Ovary (tissue), 7 donors: ENCODE measurements at regions not wholly inside any gene's neighbourhood (a gene's known extent, or its start where the extent isn't known, plus 50 kb on each side); places are given as distances from the start of the nearest gene placed in this dataset.

Source experiments
- DNase-seq, 5 donors: peaks; one replicate each; pipeline ENCODE4 v3.0.0-alpha.2; 2019 to 2020
- H3K27ac ChIP-seq, 2 donors: fragments of 200-600 bp; one replicate each; pipeline versions ENCODE4 v1.5.1 to v1.8.0; 2019 to 2022
- H3K27me3 ChIP-seq: fragments of 200-600 bp; one replicate; pipeline ENCODE4 v1.8.0; 2022
- H3K36me3 ChIP-seq: fragments of 200-600 bp; sonication (generic); one replicate; pipeline ENCODE4 v1.5.1; 2019
- H3K4me1 ChIP-seq: one replicate; pipeline ENCODE4 v1.8.1; 2013; ENCODE audit warnings: mild to moderate bottlenecking, moderate library complexity; ENCODE audit not compliant: insufficient read depth
- H3K4me3 ChIP-seq: fragments of 200-600 bp; sonication (generic); one replicate; pipeline ENCODE4 v1.5.1; 2017
- H3K9me3 ChIP-seq, 2 donors: fragments of 200-600 bp in 1 of 2; sonication (generic) in 1 of 2; one replicate each; pipeline versions ENCODE4 v1.5.1 to v1.8.1; 2013 to 2019; ENCODE audit warnings: mild to moderate bottlenecking in 1 of 2, moderate library complexity in 1 of 2
- EP300 ChIP-seq: sonication (generic); formaldehyde crosslinking; IDR thresholded peaks from one replicate; pipeline ENCODE4 v1.6.1; 2017; ENCODE audit warnings: antibody characterized with exemption
- POLR2A ChIP-seq: fragments of 450-650 bp; IDR thresholded peaks from one replicate; pipeline ENCODE4 v1.6.1; 2017; ENCODE audit warnings: antibody characterized with exemption, mild to moderate bottlenecking, moderate library complexity
- WGBS, 3 donors: extraction: QIAGEN DNeasy Blood & Tissue Kit in 1 of 3; methylation state at CpG; one replicate each; pipeline versions ENCODE4 v1.1.5 to v1.1.7; 2013 to 2017; 5-methylcytosine and 5-hydroxymethylcytosine counted together
- intact Hi-C, 4 donors: fragments of 100-400 bp; cut with DNase I; formaldehyde crosslinking; loops; one replicate each; pipeline versions ENCODE4 v1.11.0 to v1.15.1; 2022 to 2023
- TF ChIP-seq, protein P1 (sequence below), 3 donors: fragments of 450-650 bp in 2 of 3; fragments of 200-600 bp in 1 of 3; IDR thresholded peaks; one replicate each; pipeline versions ENCODE4 v1.5.1 to v1.8.0; 2016 to 2022; ENCODE audit warnings: antibody characterized with exemption in 3 of 3, mild to moderate bottlenecking in 1 of 3
- donor health status: DM: no; HTN: no; CAD: no; lungs with moderate emphysema.
- donor health status: DM: no; HTN: no; CAD: no.
- donor health status: Bipolar disorder and iron deficiency.
- donor health status: DM: no; HTN: no; CAD: no.
- donor health status: DM: yes; HTN: yes; CAD: no.

DNA sequence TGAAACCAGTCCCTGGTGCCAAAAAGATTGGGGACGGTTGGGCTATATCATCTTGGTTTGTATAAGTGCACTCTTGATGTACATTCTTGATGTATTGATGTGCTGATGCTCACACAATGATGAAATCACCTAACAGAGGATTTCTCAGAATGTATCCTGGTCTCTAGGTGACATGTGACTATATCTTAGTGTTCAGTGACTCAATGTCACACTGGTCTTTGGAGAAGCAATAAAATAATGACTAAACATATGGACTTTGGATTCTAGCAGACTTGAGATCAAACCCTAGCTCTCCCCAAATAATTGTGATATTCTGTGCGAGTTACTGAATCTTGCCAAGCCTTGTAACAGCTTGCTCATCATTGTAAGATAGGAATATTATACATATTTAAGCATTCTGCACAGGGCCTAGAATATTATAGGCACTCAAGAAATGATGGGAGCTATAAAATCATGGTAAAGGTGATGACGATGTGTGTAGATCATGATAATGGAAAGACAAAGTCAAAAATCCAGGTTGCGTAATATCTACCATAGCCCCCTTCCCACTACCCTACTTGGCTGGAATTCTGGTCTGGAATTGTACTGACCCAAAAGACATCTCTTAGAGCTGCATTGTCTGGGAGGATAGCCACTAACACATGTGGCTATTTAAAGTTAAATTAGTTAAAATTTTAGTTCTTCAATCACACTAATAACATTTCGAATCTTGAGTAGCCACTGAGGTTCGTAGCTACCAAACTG, 117.6 kb upstream of the PWP1 start:
- H3K27me3 ChIP-seq: no peaks in the 10 kb centered on the region
- H3K4me3 ChIP-seq: no peak overlapping the region
- H3K27ac ChIP-seq: no peak overlapping the region
- no peaks in the 10 kb centered on the region for H3K9me3 ChIP-seq
- no peaks in the 10 kb centered on the region for H3K36me3 ChIP-seq
- no peak for TF ChIP-seq EP300
- no peak for TF ChIP-seq POLR2A
- 87 to 90% (median 88%) methylated on average over 6 of the region's 6 CpGs for WGBS, 3 donors
- intact Hi-C loops: no loop called here
- H3K4me1 ChIP-seq: no peaks in the 10 kb centered on the region
- no peak for DNase-seq

DNA sequence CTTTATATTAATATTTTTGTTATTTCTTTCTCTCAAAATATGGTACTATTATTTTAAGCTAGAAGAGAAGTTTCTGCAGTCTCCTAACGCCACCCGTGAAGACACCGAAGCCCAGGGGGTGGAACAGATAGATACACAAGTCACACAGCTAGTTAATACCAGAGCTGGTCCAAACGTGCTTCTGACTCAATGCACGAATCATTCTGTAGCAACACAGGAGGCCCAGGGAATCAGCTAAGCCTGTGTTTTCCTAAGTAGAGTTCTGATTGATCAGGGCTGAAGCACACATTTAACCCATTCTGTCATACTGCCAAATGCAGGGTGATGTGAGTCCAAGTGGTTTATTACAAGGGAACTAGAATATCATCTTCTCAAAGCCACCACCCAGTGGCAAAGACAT, 116.9 kb upstream of the PWP1 start:
- intact Hi-C loops: no loop called here
- DNase-seq: no peak

DNA sequence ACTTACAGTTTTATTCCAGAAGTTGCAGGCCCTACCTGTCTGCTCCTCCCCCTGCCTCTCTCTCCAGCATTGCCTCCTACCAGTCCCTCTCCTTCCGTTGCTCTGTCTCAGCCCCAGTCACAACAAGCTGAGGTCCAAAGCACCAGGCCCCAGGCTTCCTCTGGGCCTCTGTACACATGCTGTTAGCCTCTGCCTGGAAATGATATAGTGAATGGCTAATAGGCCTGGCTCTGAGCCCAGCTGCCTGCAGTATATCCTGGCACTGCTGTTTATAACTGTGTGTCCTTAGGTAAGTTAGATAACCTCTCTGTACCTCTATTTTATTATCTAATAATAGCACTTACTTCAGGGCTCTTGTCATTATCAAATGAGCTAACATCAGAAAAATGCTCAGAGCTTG, 114.9 kb upstream of the PWP1 start:
- TF ChIP-seq, protein P1, sequence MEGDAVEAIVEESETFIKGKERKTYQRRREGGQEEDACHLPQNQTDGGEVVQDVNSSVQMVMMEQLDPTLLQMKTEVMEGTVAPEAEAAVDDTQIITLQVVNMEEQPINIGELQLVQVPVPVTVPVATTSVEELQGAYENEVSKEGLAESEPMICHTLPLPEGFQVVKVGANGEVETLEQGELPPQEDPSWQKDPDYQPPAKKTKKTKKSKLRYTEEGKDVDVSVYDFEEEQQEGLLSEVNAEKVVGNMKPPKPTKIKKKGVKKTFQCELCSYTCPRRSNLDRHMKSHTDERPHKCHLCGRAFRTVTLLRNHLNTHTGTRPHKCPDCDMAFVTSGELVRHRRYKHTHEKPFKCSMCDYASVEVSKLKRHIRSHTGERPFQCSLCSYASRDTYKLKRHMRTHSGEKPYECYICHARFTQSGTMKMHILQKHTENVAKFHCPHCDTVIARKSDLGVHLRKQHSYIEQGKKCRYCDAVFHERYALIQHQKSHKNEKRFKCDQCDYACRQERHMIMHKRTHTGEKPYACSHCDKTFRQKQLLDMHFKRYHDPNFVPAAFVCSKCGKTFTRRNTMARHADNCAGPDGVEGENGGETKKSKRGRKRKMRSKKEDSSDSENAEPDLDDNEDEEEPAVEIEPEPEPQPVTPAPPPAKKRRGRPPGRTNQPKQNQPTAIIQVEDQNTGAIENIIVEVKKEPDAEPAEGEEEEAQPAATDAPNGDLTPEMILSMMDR (IDR thresholded peaks at IDR 0.05): no peak
- TF ChIP-seq POLR2A (no peak), EP300 (no peak)
- DNase-seq: no peak
- WGBS, 3 donors: 15 to 23% (median 21%) methylated on average over 1 of the region's 1 CpG
- Histone ChIP-seq H3K4me3 (no peak overlapping the region), H3K27ac (no peak overlapping the region), H3K4me1 (no peaks in the 10 kb centered on the region), H3K36me3 (no peaks in the 10 kb centered on the region), H3K27me3 (no peaks in the 10 kb centered on the region), H3K9me3 (no peaks in the 10 kb centered on the region)
- intact Hi-C loops: no loop called here

More for the DNA sequence above, 116.9 kb upstream of the PWP1 start:
- no peak overlapping the region for H3K4me3 ChIP-seq
- no peaks in the 10 kb centered on the region for H3K36me3 ChIP-seq
- H3K4me1 ChIP-seq: no peaks in the 10 kb centered on the region
- 67 to 74% (median 72%) methylated on average over 5 of the region's 5 CpGs for WGBS, 3 donors
- H3K27me3 ChIP-seq: no peaks in the 10 kb centered on the region
- H3K9me3 ChIP-seq: no peaks in the 10 kb centered on the region
- no peak overlapping the region for H3K27ac ChIP-seq
- TF ChIP-seq EP300: no peak
- TF ChIP-seq, protein P1 (IDR thresholded peaks at IDR 0.05): no peak
- TF ChIP-seq POLR2A: no peak

DNA sequence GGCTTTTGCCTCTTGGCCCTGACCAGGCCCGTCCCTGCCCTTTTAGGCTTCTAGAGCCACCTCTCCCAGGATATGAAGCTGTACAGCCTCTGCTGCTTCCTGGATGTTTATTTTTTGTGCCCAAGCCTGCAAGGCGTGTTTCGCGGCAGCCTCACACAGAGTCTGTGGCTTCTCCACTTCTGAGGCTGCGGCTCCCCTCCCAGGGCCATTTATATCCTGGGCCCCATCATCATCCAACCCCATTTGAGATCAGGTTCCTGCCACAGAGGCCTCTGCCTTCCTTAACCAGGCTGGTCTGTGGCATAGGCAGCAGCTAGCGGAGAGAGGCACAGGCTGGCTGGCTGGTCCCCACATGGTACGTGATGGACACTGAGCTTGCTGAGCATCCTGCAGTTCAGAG, 114.1 kb upstream of the PWP1 start:
- Histone ChIP-seq H3K27me3 (no peaks in the 10 kb centered on the region), H3K4me3 (no peak overlapping the region), H3K4me1 (no peaks in the 10 kb centered on the region), H3K36me3 (no peaks in the 10 kb centered on the region), H3K9me3 (no peaks in the 10 kb centered on the region), H3K27ac (no peak overlapping the region)
- TF ChIP-seq POLR2A (no peak), EP300 (no peak)
- TF ChIP-seq, protein P1 (IDR thresholded peaks at IDR 0.05): no peak
- intact Hi-C loops: no loop called here
- WGBS, 3 donors: 75 to 89% (median 81%) methylated on average over 7 of the region's 7 CpGs
- no peak for DNase-seq

DNA sequence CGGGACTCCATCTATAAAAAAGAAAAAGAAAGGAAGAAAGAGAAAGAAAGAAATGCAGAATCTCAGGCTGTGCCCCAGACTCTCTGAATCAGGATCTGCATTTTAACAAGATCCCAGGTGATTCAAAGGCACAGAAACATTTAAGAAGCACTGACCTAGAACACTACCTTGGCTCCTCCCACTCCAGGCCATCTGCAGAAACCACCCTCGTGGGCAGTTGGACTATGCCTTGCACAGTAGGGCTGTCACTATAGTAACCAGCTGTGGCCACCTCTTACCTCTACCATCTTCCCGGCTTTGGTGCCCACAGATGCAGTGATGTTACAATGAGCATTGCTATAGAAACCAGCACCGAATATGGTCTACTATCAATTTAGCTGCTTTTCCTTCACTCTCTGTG, 110.9 kb upstream of the PWP1 start:
- intact Hi-C loops: no loop called here

More for the DNA sequence above, 110.9 kb upstream of the PWP1 start:
- H3K9me3 ChIP-seq: no peaks in the 10 kb centered on the region
- no peaks in the 10 kb centered on the region for H3K4me1 ChIP-seq
- H3K27ac ChIP-seq: no peak overlapping the region
- 73 to 76% (median 74%) methylated on average over 4 of the region's 4 CpGs for WGBS, 3 donors
- no peaks in the 10 kb centered on the region for H3K27me3 ChIP-seq
- no peak for DNase-seq
- no peaks in the 10 kb centered on the region for H3K36me3 ChIP-seq
- H3K4me3 ChIP-seq: no peak overlapping the region
- TF ChIP-seq, protein P1 (IDR thresholded peaks at IDR 0.05): no peak
- TF ChIP-seq EP300 (no peak), POLR2A (no peak)
